ENCODE measurements at regions not wholly inside any gene's neighbourhood (a gene's known extent, or its start where the extent isn't known, plus 50 kb on each side); places are given as distances from the start of the nearest gene placed in this dataset.

DNA sequence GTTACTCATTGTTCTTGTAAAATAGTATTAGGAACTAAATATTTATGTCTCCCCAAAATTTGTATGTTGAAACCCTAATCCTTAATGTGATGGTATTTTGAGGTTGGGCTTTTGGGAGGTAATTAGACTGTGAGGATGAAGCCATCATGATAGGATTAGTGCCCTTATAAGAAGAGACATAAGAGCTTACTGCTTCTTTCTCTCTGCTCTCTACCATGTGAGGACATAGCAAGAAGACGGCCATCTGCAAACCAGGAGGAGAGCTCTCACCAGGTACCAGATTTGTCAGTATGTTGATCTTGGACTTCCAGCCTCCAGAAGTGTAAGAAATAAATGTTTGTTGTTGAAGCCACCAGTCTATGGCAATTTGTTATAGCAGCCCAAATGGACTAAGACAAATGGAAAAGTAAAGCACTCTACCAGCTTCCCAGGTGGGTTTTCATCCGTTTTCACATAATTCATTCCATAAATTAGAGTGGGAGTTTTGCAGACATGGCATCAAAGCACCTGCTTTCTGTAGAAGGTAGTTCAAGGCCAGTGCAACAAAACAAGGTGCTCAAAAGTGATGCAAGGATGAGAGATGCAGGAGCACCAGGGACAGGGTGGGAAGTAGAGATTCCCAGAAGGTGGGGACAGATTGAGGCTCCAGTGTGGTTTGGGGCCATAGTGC lies 70.7 kb downstream of the MYCN start:
- no peak for DNase-seq

DNA sequence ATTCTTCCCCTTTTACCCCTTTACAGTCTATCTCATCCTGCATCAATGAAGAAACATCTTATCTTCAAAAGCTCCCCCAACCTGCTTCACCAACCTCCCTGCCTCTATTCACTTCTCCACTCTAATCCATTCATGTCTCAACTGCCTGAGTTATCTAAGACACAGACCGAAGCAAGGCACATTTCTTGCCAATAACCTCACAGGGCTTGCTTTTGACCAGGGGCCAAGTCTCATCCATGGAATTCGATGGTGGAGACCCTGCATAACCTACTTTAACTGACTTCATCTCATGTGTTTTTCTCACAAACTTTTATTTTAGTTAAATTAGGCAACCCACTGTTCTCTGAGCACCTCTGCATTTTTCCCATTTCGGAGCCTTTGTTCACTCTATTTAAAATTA lies 69.7 kb downstream of the MYCN start:
- no peak for DNase-seq

DNA sequence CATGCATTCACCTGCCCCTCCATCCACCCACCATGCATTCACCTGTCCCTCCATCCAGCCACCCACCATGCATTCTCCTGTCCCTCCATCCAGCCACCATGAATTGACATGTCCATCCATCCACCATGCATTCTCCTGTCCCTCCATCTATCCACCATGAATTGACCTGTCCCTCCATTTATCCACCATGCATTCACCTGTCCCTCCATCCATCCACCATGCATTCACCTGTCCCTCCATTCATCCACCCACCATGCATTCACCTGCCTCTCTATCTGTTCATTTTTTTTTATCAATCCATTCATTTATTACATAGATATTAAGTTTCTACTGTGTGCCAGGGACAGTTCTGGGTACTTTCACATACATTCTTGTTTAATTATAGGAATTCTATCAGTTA lies 69.2 kb downstream of the MYCN start:
- no peak for DNase-seq

DNA sequence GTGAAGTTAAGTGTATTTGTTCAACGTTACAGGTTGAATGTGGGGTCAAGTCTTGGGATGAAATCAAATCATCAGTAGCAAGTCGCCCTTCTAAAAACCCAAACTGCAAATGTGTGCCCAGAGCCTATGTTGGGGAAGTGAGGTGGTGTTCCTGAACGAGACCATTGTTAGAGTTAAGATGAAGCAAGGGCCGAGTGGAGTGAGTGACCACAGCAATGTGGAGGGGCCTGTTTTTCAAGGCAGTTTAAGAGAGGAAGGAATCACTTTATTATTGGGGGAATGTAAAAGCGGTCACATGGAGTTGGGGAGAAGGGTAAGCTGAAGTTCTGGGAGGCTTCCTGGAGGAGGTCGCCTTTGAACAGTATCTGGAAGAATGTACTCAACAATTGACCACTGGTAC lies 68.5 kb downstream of the MYCN start:
- DNase-seq = no peak

DNA sequence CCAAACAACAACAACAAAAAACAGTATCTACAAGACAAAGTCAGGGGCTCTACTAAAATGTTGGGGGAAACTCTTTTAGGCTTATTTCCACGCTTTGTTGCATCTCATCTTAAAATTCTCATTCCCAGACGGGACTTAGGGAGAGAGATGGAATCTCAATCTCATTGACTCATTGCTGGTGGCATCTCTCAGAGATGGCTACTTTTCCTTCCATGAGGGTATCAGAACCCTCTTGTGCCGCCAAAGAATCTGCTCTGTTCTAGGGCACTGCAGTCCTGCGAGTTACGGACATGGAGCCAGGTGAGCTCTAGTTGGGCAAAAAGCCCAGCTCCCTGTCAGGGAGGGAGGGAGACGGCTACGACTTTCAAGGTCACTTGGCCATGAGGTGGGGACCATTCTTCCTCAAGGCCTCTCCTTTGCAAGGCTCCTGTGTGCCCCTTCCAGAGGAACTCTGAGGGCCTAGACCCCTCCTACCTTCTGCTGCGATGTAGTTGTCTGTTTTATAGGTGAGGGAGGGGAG lies 68.0 kb downstream of the MYCN start:
- DNase-seq = no peak

- no peak for DNase-seq
These were observed 67.0 kb downstream of the MYCN start for GRCh38 chr2:16007167-16007934.

GRCh38 chr2:16006537-16007166 lies 66.3 kb downstream of the MYCN start:
- DNase-seq = no peak

GRCh38 chr2:16005816-16006536 lies 65.6 kb downstream of the MYCN start:
- DNase-seq = no peak

GRCh38 chr2:16005389-16005788 lies 65.0 kb downstream of the MYCN start:
- DNase-seq = no peak

DNA sequence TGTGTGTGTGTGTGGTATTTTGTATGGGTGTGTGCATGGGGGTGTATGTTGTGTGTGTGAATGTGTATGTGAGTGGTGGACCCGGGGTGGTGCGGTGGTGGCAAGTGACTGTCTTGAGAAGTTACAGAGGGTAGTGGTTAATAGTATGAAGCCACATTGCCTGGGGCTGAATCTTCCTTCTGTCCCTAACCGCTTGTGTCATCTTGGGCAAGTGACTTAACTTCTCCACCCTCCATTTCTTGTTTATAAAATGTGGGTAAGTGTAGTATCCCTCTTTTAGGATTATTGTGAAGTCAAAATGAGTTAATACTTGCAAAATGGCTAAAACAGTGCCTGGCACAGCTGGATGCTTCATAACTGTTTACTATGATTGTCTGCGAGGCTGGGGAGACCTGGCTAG lies 63.5 kb downstream of the MYCN start:
- no peak for DNase-seq

DNA sequence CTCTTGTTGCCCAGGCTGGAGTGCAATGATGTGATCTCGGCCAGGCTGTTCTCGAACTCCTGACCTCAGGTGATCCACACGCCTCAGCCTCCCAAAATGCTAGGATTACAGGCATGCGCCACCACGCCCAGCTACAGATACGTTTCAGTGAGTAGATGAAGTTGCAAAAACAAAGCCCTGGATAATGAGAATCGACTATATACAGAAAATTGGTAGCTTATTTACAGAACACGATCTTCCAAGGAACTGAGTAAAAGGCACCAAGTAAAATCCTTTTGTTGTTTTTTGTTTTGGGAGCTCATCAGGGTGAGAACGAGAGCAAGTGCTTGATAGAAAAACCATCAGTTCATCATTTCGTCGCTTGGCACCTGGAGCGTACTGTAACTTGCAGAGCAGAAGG lies 62.8 kb downstream of the MYCN start:
- DNase-seq = no peak

- DNase-seq = no peak
These were observed 62.2 kb downstream of the MYCN start for GRCh38 chr2:16002575-16002974.

DNA sequence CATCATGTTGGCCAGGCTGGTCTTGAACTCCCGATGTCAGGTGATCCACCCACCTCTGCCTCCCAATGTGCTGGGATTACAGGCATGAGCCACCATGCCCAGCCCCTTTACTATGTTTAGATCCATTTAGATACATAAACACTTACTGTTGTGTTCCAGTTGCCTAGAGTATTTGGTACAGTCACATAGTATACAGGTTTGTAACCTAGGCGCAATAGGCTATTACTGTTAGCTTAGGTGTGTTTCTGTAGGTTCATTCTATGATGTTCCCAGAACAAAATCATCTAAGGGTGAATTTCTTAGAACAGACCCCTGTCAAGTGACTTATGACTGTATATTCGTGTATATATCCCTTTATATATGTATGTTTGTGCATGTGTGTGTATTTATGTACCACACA lies 61.8 kb downstream of the MYCN start:
- no peak for DNase-seq

- DNase-seq = no peak
These were observed 60.3 kb downstream of the MYCN start for GRCh38 chr2:16000642-16001041.

GRCh38 chr2:15999596-16000469 lies 59.5 kb downstream of the MYCN start:
- DNase-seq = no peak

GRCh38 chr2:15997728-15998280 lies 57.5 kb downstream of the MYCN start:
- no peak for DNase-seq

- no peak for DNase-seq
These were observed 56.4 kb downstream of the MYCN start for GRCh38 chr2:15996536-15997423.

Data from fibroblast of skin of back (primary cell).